Activated T-helper 2 cell treated with anti-CD3 and anti-CD28 coated beads, Interferon-gamma antibody, Interleukin-2, Interleukin-4, amounts not matched to agents 10 μg/mL and 5 μg/mL and 100 μg/mL, durations not matched to agents 14 hours and 24 hours and 36 hours (primary cell): ENCODE measurements at regions not wholly inside any gene's neighbourhood (a gene's known extent, or its start where the extent isn't known, plus 50 kb on each side); places are given as distances from the start of the nearest gene placed in this dataset.
"Not testable (repeated sequence)": the region's sequence is repeated elsewhere in the genome, so short reads cannot be mapped to it uniquely, and the experiment has no call there.

Experiments
- DNase-seq: peaks from one replicate; pipeline ENCODE4 v3.0.0; 2021; ENCODE audit warnings: low spot score
- H3K27ac Mint-ChIP-seq: one replicate; pipeline ENCODE4 v1.8.0; 2021; ENCODE audit warnings: mixed read lengths
- H3K27me3 Mint-ChIP-seq: one replicate; pipeline ENCODE4 v1.8.0; 2021; ENCODE audit warnings: low read depth, mixed read lengths
- H3K36me3 Mint-ChIP-seq: one replicate; pipeline ENCODE4 v1.8.0; 2021; ENCODE audit warnings: low read depth, mixed read lengths
- H3K4me1 Mint-ChIP-seq: one replicate; pipeline ENCODE4 v1.8.0; 2021; ENCODE audit warnings: low read depth, mixed read lengths
- H3K4me3 Mint-ChIP-seq: one replicate; pipeline ENCODE4 v1.8.0; 2021; ENCODE audit warnings: low read depth, mild to moderate bottlenecking, moderate library complexity, mixed read lengths
- H3K9me3 Mint-ChIP-seq: one replicate; pipeline ENCODE4 v1.8.0; 2021; ENCODE audit warnings: mixed read lengths
- intact Hi-C: fragments of 100-400 bp; cut with micrococcal nuclease; formaldehyde crosslinking; loops from one replicate; pipeline ENCODE4 v1.15.1; 2023

DNA sequence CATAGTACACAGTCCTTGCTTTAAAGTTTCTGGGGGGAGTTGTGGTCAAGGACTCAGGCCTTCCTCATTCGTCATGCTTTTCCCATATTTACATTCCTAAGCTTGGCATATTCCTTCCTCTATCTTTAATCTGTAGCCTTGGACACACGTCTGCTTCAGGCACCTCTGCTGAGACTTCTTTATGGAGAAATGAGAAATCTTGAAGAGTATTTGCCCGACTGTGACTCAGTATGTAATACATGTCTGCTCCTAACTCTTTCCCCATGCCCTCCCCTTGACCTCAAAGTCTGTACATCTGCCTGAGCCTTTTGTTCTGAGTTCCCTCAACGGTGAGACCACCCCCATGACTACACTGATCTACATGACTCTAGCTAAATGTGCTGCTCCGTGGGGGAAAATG is 246.1 kb downstream of the SI start:
- DNase-seq, result no peak
- H3K27me3 Mint-ChIP-seq, result no peaks in the 10 kb centered on the region
- no peak overlapping the region for H3K27ac Mint-ChIP-seq
- H3K4me3 Mint-ChIP-seq, result no peak overlapping the region
- no peaks in the 10 kb centered on the region for H3K4me1 Mint-ChIP-seq
- peaks cover 7% of the 10 kb centered on the region for H3K9me3 Mint-ChIP-seq
- intact Hi-C loops, result no loop called here
- no peaks in the 10 kb centered on the region for H3K36me3 Mint-ChIP-seq

DNA sequence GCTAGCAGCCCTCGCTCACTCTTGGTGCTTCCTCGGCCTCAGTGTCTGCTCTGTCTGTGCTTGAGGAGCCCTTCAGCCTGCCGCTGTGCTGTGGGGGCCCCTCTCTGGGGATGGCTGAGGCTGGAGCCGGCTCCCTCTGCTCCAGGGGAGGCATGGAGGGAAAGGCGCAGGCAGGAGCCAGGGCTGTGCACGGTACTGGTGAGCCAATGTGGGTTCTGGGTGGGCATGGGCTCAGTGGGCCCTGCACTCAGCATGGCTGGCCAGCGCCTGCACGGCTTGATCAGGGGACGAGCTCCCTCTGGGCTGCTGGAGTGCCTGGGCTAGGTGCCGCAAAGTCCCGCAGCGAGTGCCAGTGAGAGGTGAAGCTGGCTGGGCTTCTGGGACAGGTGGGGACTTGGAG is 260.0 kb downstream of the SI start:
- Mint-ChIP-seq H3K4me3 (no peak overlapping the region), H3K4me1 (no peaks in the 10 kb centered on the region), H3K36me3 (no peaks in the 10 kb centered on the region), H3K27ac (no peak overlapping the region), H3K9me3 (peaks cover 22% of the 10 kb centered on the region), H3K27me3 (no peaks in the 10 kb centered on the region)
- no peak for DNase-seq
- intact Hi-C loops, result no loop called here

DNA sequence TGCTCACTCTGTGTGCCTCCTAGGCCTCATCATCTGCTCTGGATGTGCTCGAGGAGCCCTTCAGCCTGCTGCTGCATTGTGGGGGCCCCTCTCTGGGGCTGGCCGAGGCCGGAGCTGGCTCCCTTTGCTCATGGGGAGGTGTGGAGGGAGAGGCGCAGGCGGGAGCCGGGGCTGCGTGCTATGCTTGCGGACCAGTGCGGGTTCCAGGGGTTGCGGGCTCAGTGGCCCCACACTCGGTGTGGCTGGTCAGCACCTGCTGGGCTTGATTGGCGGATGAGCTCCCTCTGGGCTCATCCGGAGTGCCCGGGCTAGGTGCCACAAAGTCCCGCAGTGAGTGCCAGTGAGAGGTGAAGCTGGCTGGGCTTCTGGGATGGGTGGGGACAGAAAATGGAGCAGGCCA is 264.2 kb downstream of the SI start:
- Mint-ChIP-seq H3K9me3 (peaks cover 11% of the 10 kb centered on the region), H3K4me1 (no peaks in the 10 kb centered on the region), H3K27me3 (no peaks in the 10 kb centered on the region), H3K36me3 (no peaks in the 10 kb centered on the region), H3K4me3 (no peak overlapping the region), H3K27ac (no peak overlapping the region)
- no peak for DNase-seq
- intact Hi-C loops, result no loop called here

DNA sequence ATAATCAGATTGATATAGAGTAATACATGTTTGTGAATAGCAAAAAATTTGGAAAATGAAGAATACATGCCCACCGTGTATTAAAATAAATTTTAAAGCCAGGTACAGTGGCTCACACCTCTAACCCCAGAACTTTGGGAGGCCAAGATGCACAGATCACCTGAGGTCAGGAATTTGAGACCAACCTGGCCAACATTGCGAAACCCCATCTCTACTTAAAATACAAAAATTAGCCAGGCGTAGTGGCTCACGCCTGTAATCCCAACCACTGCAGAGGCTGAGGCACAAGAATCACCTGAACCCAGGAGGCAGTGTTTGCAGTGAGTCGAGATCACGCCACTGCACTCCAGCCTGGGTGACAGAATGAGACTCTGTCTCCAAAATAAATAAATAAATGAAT is 266.3 kb downstream of the SI start:
- no peak overlapping the region for H3K4me3 Mint-ChIP-seq
- no peak for DNase-seq
- no peaks in the 10 kb centered on the region for H3K36me3 Mint-ChIP-seq
- H3K27me3 Mint-ChIP-seq, result no peaks in the 10 kb centered on the region
- H3K4me1 Mint-ChIP-seq, result no peaks in the 10 kb centered on the region
- H3K27ac Mint-ChIP-seq, result no peak overlapping the region
- peaks cover 7% of the 10 kb centered on the region for H3K9me3 Mint-ChIP-seq
- intact Hi-C loops, result no loop called here

DNA sequence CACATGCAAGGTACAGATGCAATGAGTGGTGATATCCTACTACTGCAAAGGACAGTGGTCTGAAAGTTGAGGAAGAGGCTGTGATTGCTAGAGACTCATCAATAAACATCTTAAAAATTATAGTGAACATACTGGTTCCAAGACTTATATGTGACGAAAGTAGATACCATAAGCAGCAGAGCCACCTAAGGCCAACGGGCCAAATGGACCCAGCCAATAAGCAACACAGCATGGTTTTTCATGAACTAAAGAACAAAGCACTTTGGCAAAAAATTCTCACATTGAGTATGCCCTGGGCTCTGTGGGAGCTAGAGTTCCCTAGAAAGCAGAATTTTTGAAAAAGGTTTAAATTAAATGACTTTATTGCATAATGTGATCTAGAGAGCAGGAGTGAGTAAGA is 272.1 kb downstream of the SI start:
- Mint-ChIP-seq H3K27me3 (no peaks in the 10 kb centered on the region), H3K36me3 (no peaks in the 10 kb centered on the region), H3K4me1 (no peaks in the 10 kb centered on the region), H3K4me3 (no peak overlapping the region), H3K27ac (no peak overlapping the region), H3K9me3 (peaks cover 12% of the 10 kb centered on the region)
- intact Hi-C loops, result no loop called here
- DNase-seq, result no peak

DNA sequence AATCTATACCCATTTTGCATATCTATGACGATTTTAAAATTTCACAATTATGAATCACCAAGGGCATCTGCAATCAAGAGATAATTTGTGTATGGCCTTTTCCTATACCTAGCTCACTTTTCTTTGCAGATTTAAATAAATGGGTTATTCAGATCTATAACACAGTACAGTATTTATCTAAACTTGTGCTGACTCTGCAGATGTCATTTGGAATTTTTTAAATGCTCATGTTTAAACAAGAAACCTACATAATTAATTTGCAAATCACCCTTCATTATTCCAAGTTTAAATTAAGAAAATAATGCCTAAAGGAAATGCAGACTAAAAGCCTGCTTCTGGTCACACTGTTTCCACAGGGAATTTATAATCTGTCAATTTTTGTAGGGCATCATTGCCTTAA is 284.2 kb downstream of the SI start:
- peaks cover 16% of the 10 kb centered on the region for H3K9me3 Mint-ChIP-seq
- H3K4me3 Mint-ChIP-seq, result no peak overlapping the region
- H3K36me3 Mint-ChIP-seq, result no peaks in the 10 kb centered on the region
- no peaks in the 10 kb centered on the region for H3K27me3 Mint-ChIP-seq
- intact Hi-C loops, result no loop called here
- H3K4me1 Mint-ChIP-seq, result no peaks in the 10 kb centered on the region
- no peak overlapping the region for H3K27ac Mint-ChIP-seq
- DNase-seq, result no peak

DNA sequence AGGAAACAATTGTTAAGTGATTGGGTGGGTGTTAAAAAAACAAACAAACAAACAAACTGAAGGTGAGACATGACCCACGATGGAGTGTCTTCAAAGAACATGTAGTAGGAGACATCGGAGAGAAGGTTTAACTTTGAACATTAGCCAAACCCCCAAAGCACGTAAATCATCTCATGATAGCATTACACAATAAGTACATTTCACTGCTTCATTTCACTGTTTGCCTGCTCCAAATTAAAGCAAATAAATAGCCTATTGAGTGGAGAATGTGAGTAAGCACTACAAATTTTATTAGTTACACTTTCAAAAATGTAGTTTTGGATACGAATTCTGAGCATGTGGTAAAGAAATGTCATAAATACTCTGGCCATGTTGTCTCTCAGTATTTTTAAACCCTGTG is 287.0 kb downstream of the SI start:
- Mint-ChIP-seq H3K4me3 (no peak overlapping the region), H3K27me3 (no peaks in the 10 kb centered on the region), H3K4me1 (no peaks in the 10 kb centered on the region), H3K27ac (no peak overlapping the region), H3K9me3 (peaks cover 6% of the 10 kb centered on the region), H3K36me3 (no peaks in the 10 kb centered on the region)
- DNase-seq, result no peak
- intact Hi-C loops, result no loop called here

DNA sequence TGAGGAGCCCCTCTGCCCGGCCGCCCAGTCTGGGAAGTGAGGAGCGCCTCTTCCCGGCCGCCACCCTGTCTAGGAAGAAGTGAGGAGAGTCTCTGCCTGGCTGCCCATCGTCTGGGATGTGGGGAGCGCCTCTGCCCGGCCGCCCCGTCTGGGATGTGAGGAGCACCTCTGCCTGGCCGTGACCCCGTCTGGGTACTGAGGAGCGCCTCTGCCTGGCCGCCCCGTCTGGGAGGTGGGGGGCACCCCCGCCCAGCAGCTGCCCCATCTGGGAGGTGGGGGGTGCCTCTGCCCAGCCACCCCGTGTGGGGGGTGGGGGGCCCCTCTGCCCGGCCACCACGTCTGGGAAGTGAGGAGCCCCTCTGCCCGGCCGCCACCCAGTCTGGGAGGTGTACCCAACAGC is 293.9 kb downstream of the SI start:
- H3K9me3 Mint-ChIP-seq, H3K4me1 Mint-ChIP-seq, DNase-seq, intact Hi-C loops, H3K4me3 Mint-ChIP-seq, H3K36me3 Mint-ChIP-seq, H3K27me3 Mint-ChIP-seq, H3K27ac Mint-ChIP-seq: not testable (repeated sequence)

DNA sequence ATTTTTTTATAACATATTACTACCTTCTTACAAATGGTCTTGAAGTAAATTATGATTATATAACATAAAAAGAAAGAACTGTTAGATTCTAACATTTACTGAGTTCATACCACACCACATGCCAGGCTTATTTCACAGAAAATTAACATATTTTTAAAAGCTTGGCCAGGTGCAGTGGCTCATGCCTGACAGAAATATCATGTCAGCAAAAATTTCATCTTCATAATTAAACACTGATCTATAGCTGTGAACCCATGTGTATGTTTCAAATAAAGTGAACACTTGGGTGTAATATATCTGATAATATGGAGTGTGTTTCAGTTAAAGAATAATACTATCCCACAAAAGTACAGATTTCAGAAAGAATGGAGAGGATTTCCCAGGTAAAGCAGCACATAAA is 296.5 kb downstream of the SI start:
- Mint-ChIP-seq H3K27ac (no peak overlapping the region), H3K4me1 (no peaks in the 10 kb centered on the region), H3K4me3 (no peak overlapping the region), H3K27me3 (no peaks in the 10 kb centered on the region), H3K9me3 (no peaks in the 10 kb centered on the region), H3K36me3 (no peaks in the 10 kb centered on the region)
- no peak for DNase-seq
- intact Hi-C loops, result no loop called here

DNA sequence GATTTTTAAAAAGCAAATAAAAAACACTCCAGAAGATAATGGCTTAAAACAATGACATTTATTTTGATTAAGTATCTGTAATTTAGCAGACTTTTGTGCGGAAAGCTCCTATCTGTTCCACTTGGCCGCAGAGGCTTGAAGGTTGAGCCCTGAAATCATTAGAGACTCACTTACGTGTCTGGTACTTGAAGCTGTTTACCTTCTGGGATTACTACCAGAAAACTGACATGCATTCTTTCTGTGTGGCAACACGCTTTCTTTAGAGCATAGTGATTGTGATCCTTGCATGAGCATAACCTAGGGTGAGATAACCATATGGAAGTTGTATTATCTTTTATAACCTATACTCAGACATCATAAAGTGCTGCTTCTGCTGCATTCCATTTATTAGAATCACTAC is 298.5 kb downstream of the SI start:
- Mint-ChIP-seq H3K4me1 (no peaks in the 10 kb centered on the region), H3K4me3 (no peak overlapping the region), H3K27ac (no peak overlapping the region), H3K9me3 (no peaks in the 10 kb centered on the region), H3K27me3 (no peaks in the 10 kb centered on the region), H3K36me3 (no peaks in the 10 kb centered on the region)
- DNase-seq, result no peak
- intact Hi-C loops, result no loop called here

DNA sequence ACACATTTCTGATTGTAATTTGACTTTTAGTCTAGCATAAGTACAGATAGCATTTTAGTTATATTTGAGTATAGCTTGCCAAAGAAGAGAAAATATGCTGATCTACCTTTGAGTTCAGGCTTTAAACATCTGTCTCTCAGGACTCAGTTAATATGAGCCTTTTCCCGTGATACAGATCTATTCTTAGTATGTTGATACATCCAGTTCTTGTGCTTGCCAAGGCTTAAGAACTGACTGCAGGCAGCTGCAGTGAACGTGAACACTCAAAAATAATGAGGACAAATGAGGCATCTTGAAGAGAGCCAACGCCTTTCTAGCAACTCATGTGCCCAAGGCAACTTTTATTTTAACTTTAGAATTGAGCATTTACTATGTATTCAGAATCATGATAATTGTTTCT is 325.5 kb downstream of the SI start:
- peaks cover 15% of the 10 kb centered on the region for H3K9me3 Mint-ChIP-seq
- no peak overlapping the region for H3K27ac Mint-ChIP-seq
- no peak for DNase-seq
- no peak overlapping the region for H3K4me3 Mint-ChIP-seq
- no peaks in the 10 kb centered on the region for H3K36me3 Mint-ChIP-seq
- H3K27me3 Mint-ChIP-seq, result no peaks in the 10 kb centered on the region
- intact Hi-C loops, result no loop called here
- H3K4me1 Mint-ChIP-seq, result no peaks in the 10 kb centered on the region

DNA sequence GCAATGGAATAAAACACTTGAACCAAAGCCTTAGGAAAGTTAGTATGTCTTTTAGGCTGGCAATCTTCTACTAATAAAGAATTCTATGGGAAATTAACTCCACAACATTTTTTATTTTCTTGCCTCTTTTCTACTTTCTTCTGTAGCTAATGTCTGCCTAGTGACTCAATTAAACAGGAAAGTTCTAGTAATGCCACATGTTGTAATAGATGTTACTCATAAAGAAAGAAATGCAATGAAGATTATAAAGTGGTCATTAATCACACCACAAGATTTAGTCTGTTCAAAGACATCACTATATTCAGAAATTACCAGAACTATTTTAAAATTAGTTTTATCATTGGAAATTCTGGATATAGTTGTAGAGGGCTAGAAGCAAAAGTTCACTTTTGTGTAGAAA is 329.7 kb downstream of the SI start:
- no peak overlapping the region for H3K4me3 Mint-ChIP-seq
- peaks cover 17% of the 10 kb centered on the region for H3K9me3 Mint-ChIP-seq
- no peaks in the 10 kb centered on the region for H3K27me3 Mint-ChIP-seq
- no peak overlapping the region for H3K27ac Mint-ChIP-seq
- intact Hi-C loops, result no loop called here
- DNase-seq, result no peak
- no peaks in the 10 kb centered on the region for H3K36me3 Mint-ChIP-seq
- no peaks in the 10 kb centered on the region for H3K4me1 Mint-ChIP-seq

DNA sequence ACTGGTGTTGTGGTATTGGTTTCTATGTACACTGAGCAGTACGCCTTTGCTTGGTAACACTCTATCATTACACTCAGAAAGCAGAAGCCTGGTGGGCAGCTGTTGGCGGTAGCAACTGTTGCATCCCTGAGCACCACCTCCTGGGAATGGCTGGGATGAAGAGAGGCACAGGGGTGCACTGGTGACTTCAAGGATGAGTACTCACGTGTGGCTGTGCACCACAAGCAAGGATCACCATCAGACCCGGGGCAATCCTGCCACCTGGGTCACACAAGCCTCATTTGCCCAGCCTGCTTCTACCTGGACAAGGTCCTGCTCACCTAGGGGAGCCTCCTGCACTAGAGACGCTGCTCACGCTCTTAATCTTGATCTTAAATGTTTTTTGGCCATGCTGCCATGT is 336.4 kb downstream of the SI start:
- no peaks in the 10 kb centered on the region for H3K27me3 Mint-ChIP-seq
- H3K36me3 Mint-ChIP-seq, result no peaks in the 10 kb centered on the region
- DNase-seq, result no peak
- no peak overlapping the region for H3K27ac Mint-ChIP-seq
- intact Hi-C loops, result no loop called here
- no peaks in the 10 kb centered on the region for H3K4me1 Mint-ChIP-seq
- no peak overlapping the region for H3K4me3 Mint-ChIP-seq
- peaks cover 36% of the 10 kb centered on the region for H3K9me3 Mint-ChIP-seq

DNA sequence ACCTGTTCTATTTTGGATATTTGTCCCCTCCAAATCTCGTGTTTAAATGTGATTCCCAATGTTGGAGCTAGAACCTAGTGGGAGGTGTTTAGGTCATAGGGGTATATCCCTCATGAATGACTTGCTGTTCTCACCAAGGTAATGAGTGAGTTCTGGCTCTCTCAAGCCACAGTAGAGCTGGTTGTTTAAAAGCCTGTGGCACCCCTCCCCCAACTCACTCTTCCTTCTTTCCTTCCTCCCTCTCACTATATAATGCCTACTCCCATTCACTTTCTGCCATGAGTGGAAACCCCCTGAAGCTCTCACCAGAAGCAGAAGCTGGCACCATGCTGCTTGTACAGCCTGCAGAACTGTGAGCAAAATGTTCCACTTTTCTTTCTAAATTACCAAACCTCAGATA is 341.1 kb downstream of the SI start:
- Mint-ChIP-seq H3K27ac (no peak overlapping the region), H3K4me3 (no peak overlapping the region), H3K36me3 (no peaks in the 10 kb centered on the region), H3K9me3 (peaks cover 27% of the 10 kb centered on the region), H3K4me1 (no peaks in the 10 kb centered on the region), H3K27me3 (no peaks in the 10 kb centered on the region)
- no peak for DNase-seq
- intact Hi-C loops, result no loop called here
